Tibial nerve (tissue), 4 donors: ENCODE measurements at regions not wholly inside any gene's neighbourhood (a gene's known extent, or its start where the extent isn't known, plus 50 kb on each side); places are given as distances from the start of the nearest gene placed in this dataset.

Experiments used
- DNase-seq, 2 donors: peaks; one replicate each; pipeline ENCODE4 v3.0.0-alpha.2; 2019; ENCODE audit warnings: low spot score in 2 of 2
- H3K27ac ChIP-seq, 4 donors: fragments of 200-600 bp; sonication (generic) in 3 of 4; one replicate each; pipeline ENCODE4 v1.5.1; 2017 to 2019; ENCODE audit warnings: mild to moderate bottlenecking in 1 of 4
- H3K27me3 ChIP-seq, 2 donors: fragments of 200-600 bp; sonication (generic) in 1 of 2; one replicate each; pipeline versions ENCODE4 v1.5.1 to v1.6.0; 2017 to 2019
- H3K36me3 ChIP-seq, 3 donors: fragments of 200-600 bp; sonication (generic); one replicate each; pipeline ENCODE4 v1.5.1; 2018 to 2019
- H3K4me1 ChIP-seq, 4 donors: fragments of 200-600 bp; sonication (generic) in 3 of 4; one replicate each; pipeline ENCODE4 v1.5.1; 2017 to 2019
- H3K4me3 ChIP-seq, 4 donors: fragments of 200-600 bp; sonication (generic) in 3 of 4; one replicate each; pipeline ENCODE4 v1.5.1; 2017 to 2019; ENCODE audit warnings: mild to moderate bottlenecking in 1 of 4, moderate library complexity in 1 of 4
- H3K9me3 ChIP-seq, 4 donors: fragments of 200-600 bp; sonication (generic) in 3 of 4; one replicate each; pipeline ENCODE4 v1.5.1; 2017 to 2019
- CTCF ChIP-seq, 5 experiments: fragments of 200-600 bp in 3 of 5; fragments of 450-650 bp in 2 of 5; sonication (generic) in 3 of 5; IDR thresholded peaks; one replicate each; pipeline ENCODE4 v1.5.1; 2016 to 2019; ENCODE audit warnings: antibody characterized with exemption in 5 of 5, mild to moderate bottlenecking in 3 of 5, moderate library complexity in 2 of 5
- EP300 ChIP-seq, 2 donors: sonication (generic); formaldehyde crosslinking; IDR thresholded peaks; one replicate each; pipeline ENCODE4 v1.6.1; 2017; ENCODE audit warnings: antibody characterized with exemption in 2 of 2, mild to moderate bottlenecking in 1 of 2
- POLR2A ChIP-seq, 2 donors: fragments of 450-650 bp; IDR thresholded peaks; one replicate each; pipeline ENCODE4 v1.6.1; 2017; ENCODE audit warnings: antibody characterized with exemption in 2 of 2, mild to moderate bottlenecking in 2 of 2, moderate library complexity in 2 of 2
- WGBS, 2 donors: methylation state at CpG; one replicate each; pipeline ENCODE4 v1.1.5; 2018; 5-methylcytosine and 5-hydroxymethylcytosine counted together

DNA sequence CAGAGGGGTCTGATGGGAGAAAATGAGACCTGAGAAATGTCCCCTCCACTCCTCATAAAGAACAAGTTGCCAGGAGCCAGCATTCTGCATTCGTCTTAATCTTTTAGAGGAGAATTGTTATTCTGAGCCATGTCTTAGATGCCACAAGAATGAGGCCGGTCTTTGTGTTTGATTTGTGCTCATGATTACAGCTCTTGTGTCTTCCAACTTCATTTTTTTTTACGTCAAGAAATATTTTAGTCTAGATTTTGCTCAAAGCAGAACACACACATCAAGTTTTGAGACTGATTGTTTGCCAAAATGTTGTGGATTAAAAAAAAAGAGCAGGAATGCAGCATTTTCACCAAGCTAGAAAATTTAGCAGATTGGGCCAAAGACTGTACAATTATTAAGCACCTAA is 130.6 kb upstream of the PITX2 start:
- no peaks in the 10 kb centered on the region for H3K9me3 ChIP-seq
- DNase-seq: no peak
- H3K27ac ChIP-seq: no peak overlapping the region
- TF ChIP-seq EP300 (IDR thresholded peaks at IDR 0.05): no peak
- no peak for TF ChIP-seq CTCF (IDR thresholded peaks at IDR 0.05)
- no peak for TF ChIP-seq POLR2A (IDR thresholded peaks at IDR 0.05)
- WGBS, 2 donors: 26 to 28% methylated on average over 3 of the region's 3 CpGs
- no peaks in the 10 kb centered on the region for H3K36me3 ChIP-seq
- H3K4me3 ChIP-seq: no peak overlapping the region
- H3K27me3 ChIP-seq: no peaks in the 10 kb centered on the region
- no peaks in the 10 kb centered on the region for H3K4me1 ChIP-seq

- TF ChIP-seq CTCF (IDR thresholded peaks at IDR 0.05) (no peak), EP300 (IDR thresholded peaks at IDR 0.05) (no peak), POLR2A (IDR thresholded peaks at IDR 0.05) (no peak)
- H3K27me3 ChIP-seq: no peaks in the 10 kb centered on the region
- no peaks in the 10 kb centered on the region for H3K36me3 ChIP-seq
- no peak overlapping the region for H3K27ac ChIP-seq
- DNase-seq: no peak
- no peak overlapping the region for H3K4me3 ChIP-seq
- no peaks in the 10 kb centered on the region for H3K4me1 ChIP-seq
- no peaks in the 10 kb centered on the region for H3K9me3 ChIP-seq
- 59 to 71% methylated on average over 2 of the region's 2 CpGs for WGBS, 2 donors
Measured at GRCh38 chr4:110754716-110755115, 131.8 kb upstream of the PITX2 start.

DNA sequence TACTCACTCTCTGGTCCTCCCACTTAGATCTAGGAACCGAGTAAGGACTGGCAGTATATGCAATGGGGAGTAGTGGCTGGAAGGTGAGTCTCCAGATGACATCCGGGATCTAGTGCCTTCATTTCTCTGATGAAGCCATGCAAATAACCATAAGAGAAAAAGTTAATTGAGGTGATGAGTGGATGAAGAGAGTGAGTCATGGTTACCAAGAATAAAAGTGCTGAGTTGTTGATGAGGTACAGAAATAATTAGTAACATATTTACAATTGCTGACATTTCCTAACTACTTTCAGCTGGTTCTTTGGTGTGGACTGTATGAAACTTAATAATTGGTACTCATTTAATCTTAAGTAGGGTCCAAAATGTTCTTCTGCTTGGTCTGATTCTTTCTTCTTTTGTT is 146.7 kb upstream of the PITX2 start:
- no peak for DNase-seq
- H3K27ac ChIP-seq: no peak overlapping the region
- H3K4me3 ChIP-seq: no peak overlapping the region
- no peaks in the 10 kb centered on the region for H3K4me1 ChIP-seq
- no peaks in the 10 kb centered on the region for H3K27me3 ChIP-seq
- no peaks in the 10 kb centered on the region for H3K9me3 ChIP-seq
- 47 to 49% methylated on average over 2 of the region's 2 CpGs for WGBS, 2 donors
- no peak for TF ChIP-seq EP300 (IDR thresholded peaks at IDR 0.05)
- no peak for TF ChIP-seq CTCF (IDR thresholded peaks at IDR 0.05)
- no peak for TF ChIP-seq POLR2A (IDR thresholded peaks at IDR 0.05)
- no peaks in the 10 kb centered on the region for H3K36me3 ChIP-seq

DNA sequence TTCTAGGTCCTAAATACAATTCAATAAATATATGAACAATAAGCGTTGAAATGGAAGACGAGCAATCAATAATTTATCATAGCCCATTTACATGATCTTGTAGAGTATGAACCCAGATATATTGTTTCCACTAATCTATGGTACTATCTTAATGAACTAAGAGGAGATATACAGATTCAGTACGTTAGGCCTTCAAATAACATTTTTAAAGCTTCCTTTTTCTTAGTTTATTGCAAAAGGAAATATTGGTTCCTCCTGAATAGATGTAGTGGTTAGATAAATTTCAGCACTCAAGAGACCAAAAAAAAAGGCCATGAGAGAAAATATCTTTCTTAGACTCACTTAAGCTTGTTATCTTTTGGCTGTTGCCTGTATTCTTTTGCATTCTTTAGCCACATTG is 147.5 kb upstream of the PITX2 start:
- 80 to 82% methylated on average over 3 of the region's 3 CpGs for WGBS, 2 donors
- Histone ChIP-seq H3K9me3 (no peaks in the 10 kb centered on the region), H3K4me3 (no peak overlapping the region)

DNA sequence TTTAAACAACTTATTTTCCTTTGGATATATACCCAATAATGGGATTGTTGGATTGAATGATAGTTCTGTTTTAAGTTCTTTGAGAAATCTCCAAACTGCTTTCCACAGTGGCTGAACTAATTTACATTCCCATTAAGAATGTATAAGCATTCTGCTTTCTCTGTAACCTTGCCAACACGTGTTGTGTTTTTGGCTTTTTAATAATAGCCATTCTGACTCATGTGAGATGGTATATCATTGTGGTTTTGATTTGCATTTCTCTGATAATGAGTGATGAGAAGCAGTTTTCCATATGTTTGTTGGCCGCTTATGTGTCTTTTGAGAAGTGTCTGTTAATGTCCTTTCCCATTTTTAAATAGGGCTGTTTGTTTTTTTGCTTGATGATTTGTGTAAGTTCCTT is 155.6 kb upstream of the PITX2 start:
- Histone ChIP-seq H3K4me1 (no peaks in the 10 kb centered on the region), H3K27me3 (no peaks in the 10 kb centered on the region), H3K36me3 (no peaks in the 10 kb centered on the region), H3K27ac (no peak overlapping the region), H3K4me3 (no peak overlapping the region), H3K9me3 (no peaks in the 10 kb centered on the region)
- DNase-seq: no peak
- WGBS, 2 donors: 76 to 80% methylated on average over 2 of the region's 2 CpGs
- TF ChIP-seq POLR2A (IDR thresholded peaks at IDR 0.05) (no peak), CTCF (IDR thresholded peaks at IDR 0.05) (no peak), EP300 (IDR thresholded peaks at IDR 0.05) (no peak)

More for the DNA sequence above, 147.5 kb upstream of the PITX2 start:
- DNase-seq: no peak
- Histone ChIP-seq H3K27me3 (no peaks in the 10 kb centered on the region), H3K27ac (no peak overlapping the region), H3K4me1 (no peaks in the 10 kb centered on the region), H3K36me3 (no peaks in the 10 kb centered on the region)
- TF ChIP-seq EP300 (IDR thresholded peaks at IDR 0.05): no peak
- no peak for TF ChIP-seq CTCF (IDR thresholded peaks at IDR 0.05)
- no peak for TF ChIP-seq POLR2A (IDR thresholded peaks at IDR 0.05)
